Glutamatergic neuron (in vitro differentiated cells): ENCODE measurements at regions not wholly inside any gene's neighbourhood (a gene's known extent, or its start where the extent isn't known, plus 50 kb on each side); places are given as distances from the start of the nearest gene placed in this dataset.

Experiments used
- DNase-seq: peaks from one replicate; pipeline ENCODE4 v3.0.0; 2022
- H3K27ac Mint-ChIP-seq: one replicate; pipeline ENCODE4 v1.8.0; 2020; ENCODE audit warnings: mild to moderate bottlenecking, mixed read lengths, inconsistent platforms; ENCODE audit not compliant: unreplicated experiment
- H3K27me3 Mint-ChIP-seq: one replicate; pipeline ENCODE4 v1.8.0; 2020; ENCODE audit warnings: mild to moderate bottlenecking, moderate library complexity, mixed read lengths, inconsistent platforms; ENCODE audit not compliant: unreplicated experiment
- H3K36me3 Mint-ChIP-seq: one replicate; pipeline ENCODE4 v1.8.0; 2020; ENCODE audit warnings: mild to moderate bottlenecking, mixed read lengths, inconsistent platforms; ENCODE audit not compliant: unreplicated experiment
- H3K4me1 Mint-ChIP-seq: one replicate; pipeline ENCODE4 v1.8.0; 2020; ENCODE audit warnings: mild to moderate bottlenecking, low read depth, mixed read lengths, inconsistent platforms; ENCODE audit not compliant: unreplicated experiment
- H3K4me3 Mint-ChIP-seq: one replicate; pipeline ENCODE4 v1.8.0; 2020; ENCODE audit warnings: mild to moderate bottlenecking, mixed read lengths, inconsistent platforms; ENCODE audit not compliant: unreplicated experiment
- H3K9me3 Mint-ChIP-seq: one replicate; pipeline ENCODE4 v1.8.0; 2020; ENCODE audit warnings: mild to moderate bottlenecking, moderate library complexity, mixed read lengths, inconsistent platforms; ENCODE audit not compliant: unreplicated experiment
- CTCF ChIP-seq: fragments of 200-600 bp; sonication (generic); IDR thresholded peaks from one replicate; pipeline ENCODE4 v1.5.0; 2021; ENCODE audit not compliant: partially characterized antibody, unreplicated experiment

- Mint-ChIP-seq H3K27me3 (peaks cover 2% of the 10 kb centered on the region), H3K4me1 (no peaks in the 10 kb centered on the region), H3K4me3 (no peak overlapping the region), H3K27ac (no peak overlapping the region), H3K36me3 (no peaks in the 10 kb centered on the region), H3K9me3 (no peaks in the 10 kb centered on the region)
- no peak for TF ChIP-seq CTCF
- DNase-seq, result no peak
Observed at GRCh38 chr2:162915858-162916257, 77.3 kb upstream of the KCNH7 start.

GRCh38 chr2:162914161-162914560, 75.6 kb upstream of the KCNH7 start:
- H3K27me3 Mint-ChIP-seq, result peaks cover 2% of the 10 kb centered on the region
- H3K4me1 Mint-ChIP-seq, result no peaks in the 10 kb centered on the region
- H3K36me3 Mint-ChIP-seq, result no peaks in the 10 kb centered on the region
- TF ChIP-seq CTCF, result no peak
- DNase-seq, result no peak
- H3K27ac Mint-ChIP-seq, result no peak overlapping the region
- H3K4me3 Mint-ChIP-seq, result no peak overlapping the region
- no peaks in the 10 kb centered on the region for H3K9me3 Mint-ChIP-seq

- no peak overlapping the region for H3K4me3 Mint-ChIP-seq
- no peak for DNase-seq
- no peak overlapping the region for H3K27ac Mint-ChIP-seq
- peaks cover 2% of the 10 kb centered on the region for H3K27me3 Mint-ChIP-seq
- H3K36me3 Mint-ChIP-seq, result no peaks in the 10 kb centered on the region
- H3K4me1 Mint-ChIP-seq, result no peaks in the 10 kb centered on the region
- TF ChIP-seq CTCF, result no peak
- no peaks in the 10 kb centered on the region for H3K9me3 Mint-ChIP-seq
Observed at GRCh38 chr2:162912787-162913186, 74.2 kb upstream of the KCNH7 start.

- no peak overlapping the region for H3K27ac Mint-ChIP-seq
- no peak for DNase-seq
- no peaks in the 10 kb centered on the region for H3K36me3 Mint-ChIP-seq
- no peak for TF ChIP-seq CTCF
- H3K9me3 Mint-ChIP-seq, result no peaks in the 10 kb centered on the region
- no peak overlapping the region for H3K4me3 Mint-ChIP-seq
- H3K4me1 Mint-ChIP-seq, result no peaks in the 10 kb centered on the region
- H3K27me3 Mint-ChIP-seq, result peaks cover 2% of the 10 kb centered on the region
Observed at GRCh38 chr2:162908567-162908966, 70.0 kb upstream of the KCNH7 start.

GRCh38 chr2:162890690-162891311, 52.2 kb upstream of the KCNH7 start:
- Mint-ChIP-seq H3K27me3 (no peaks in the 10 kb centered on the region), H3K9me3 (no peaks in the 10 kb centered on the region), H3K27ac (no peak overlapping the region), H3K4me1 (no peaks in the 10 kb centered on the region), H3K4me3 (no peak overlapping the region), H3K36me3 (no peaks in the 10 kb centered on the region)
- DNase-seq, result peak; percentile 22
- peak; percentile 86 for TF ChIP-seq CTCF
